ENCODE measurements at regions not wholly inside any gene's neighbourhood (a gene's known extent, or its start where the extent isn't known, plus 50 kb on each side); places are given as distances from the start of the nearest gene placed in this dataset.
"Not testable (repeated sequence)": the region's sequence is repeated elsewhere in the genome, so short reads cannot be mapped to it uniquely, and the experiment has no call there.

DNA sequence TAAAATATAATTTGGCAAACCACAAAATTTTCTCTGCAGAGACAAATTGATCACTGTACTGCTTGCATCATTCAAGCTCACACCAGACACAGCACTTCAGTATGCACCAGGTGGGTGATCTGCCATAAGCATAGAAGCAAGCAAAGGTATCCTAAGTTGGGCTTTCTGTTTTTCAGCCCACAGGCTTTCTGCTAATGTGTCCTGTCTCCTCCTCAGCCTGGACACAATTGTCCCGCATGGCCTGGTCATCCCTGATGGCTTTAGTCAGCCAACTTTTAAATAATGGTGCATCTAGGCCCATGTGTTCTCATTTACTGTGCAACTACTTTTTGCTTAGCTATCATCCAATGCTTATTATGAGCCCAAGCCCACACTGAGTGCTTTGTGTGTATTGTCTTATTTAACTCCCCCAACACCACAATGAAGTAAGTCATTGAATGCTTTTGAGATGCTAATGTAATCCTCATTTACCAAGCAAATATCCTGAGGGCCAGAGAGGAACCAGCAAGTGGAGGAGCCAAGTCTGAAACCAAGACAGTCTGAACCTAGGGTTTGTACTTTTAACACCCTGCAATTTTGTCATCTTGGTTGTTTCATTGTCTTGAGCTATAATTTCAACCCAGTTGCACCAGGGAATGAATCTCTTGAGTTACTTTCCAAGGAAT is 111.2 kb upstream of the SETBP1 start:
- no peak for DNase-seq

DNA sequence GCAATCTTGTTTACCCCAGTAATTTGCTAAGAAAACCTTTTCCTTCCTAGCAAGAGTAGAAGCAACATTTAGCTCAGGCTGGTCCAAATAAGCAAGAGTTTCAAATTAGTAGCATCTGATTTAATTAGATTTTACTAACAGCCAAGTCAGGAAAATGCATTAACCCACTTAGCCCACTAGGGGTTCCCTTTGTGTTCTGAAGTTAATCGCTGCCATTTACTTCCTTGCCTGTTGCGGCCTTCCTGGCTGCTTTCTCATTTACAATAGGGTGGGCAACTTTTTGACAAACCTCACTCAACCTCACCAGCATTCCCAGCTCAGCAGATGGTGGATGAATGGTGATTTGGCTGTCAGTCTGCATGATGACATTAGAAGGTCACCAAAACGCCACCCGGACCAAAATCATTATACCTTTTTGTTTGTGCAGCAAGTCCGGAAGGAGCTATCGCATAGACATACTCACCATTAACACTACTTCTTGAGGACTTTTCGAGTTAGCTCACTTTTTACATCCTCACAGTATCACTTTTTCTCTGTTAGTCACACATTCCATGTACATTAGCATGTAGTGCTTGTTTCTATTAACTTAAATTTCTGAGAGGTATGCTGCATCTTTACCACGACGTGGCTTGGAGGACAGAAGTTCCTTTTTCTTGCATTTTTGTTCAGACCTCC is 101.5 kb upstream of the SETBP1 start:
- DNase-seq, result peak; percentile 16

DNA sequence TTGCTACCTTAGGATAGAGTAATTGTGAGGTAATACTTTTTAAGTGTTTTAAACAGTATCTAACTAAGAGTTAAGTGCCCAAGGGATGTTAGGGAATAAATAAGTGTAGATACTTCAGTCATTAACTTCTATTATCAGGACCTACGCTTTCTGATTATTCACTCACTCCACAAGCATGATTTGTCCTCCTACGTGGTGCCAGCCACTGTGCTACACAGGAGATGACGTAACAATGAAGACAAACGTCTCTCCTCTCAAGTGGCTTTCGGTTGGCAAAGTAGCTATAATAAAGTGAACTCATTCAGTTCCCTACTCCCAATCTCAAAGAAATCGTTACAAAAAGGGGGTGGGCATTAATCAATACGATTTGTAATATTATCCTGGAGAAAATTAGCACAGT is 100.9 kb upstream of the SETBP1 start:
- DNase-seq, result no peak

GRCh38 chr18:44580159-44580558 is 100.5 kb upstream of the SETBP1 start:
- no peak for DNase-seq

- DNase-seq, result not testable (repeated sequence)
Observed at GRCh38 chr18:44580782-44581181, 99.9 kb upstream of the SETBP1 start.

DNA sequence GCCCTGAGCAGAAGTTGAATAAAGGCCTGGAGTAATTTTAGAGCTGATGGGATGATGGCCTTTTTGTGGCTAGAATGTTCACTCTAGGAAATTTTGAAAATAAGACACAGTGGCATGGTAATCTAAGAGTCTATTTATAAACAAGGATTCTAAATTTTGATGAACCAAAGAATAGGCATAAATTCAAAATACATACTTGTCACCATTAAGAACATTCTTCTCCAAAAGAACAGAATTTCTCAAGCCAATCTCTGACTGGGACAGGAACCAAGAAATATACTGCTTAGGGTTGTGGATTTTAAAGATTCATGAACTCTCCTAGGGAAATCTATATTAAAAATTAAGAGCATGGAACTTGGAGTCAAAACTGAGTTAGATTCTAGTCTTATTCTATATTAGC is 98.2 kb upstream of the SETBP1 start:
- DNase-seq, result no peak

GRCh38 chr18:44584900-44585299 is 95.8 kb upstream of the SETBP1 start:
- DNase-seq, result no peak

GRCh38 chr18:44586782-44587524 is 93.7 kb upstream of the SETBP1 start:
- no peak for DNase-seq

GRCh38 chr18:44588508-44588907 is 92.2 kb upstream of the SETBP1 start:
- no peak for DNase-seq

DNA sequence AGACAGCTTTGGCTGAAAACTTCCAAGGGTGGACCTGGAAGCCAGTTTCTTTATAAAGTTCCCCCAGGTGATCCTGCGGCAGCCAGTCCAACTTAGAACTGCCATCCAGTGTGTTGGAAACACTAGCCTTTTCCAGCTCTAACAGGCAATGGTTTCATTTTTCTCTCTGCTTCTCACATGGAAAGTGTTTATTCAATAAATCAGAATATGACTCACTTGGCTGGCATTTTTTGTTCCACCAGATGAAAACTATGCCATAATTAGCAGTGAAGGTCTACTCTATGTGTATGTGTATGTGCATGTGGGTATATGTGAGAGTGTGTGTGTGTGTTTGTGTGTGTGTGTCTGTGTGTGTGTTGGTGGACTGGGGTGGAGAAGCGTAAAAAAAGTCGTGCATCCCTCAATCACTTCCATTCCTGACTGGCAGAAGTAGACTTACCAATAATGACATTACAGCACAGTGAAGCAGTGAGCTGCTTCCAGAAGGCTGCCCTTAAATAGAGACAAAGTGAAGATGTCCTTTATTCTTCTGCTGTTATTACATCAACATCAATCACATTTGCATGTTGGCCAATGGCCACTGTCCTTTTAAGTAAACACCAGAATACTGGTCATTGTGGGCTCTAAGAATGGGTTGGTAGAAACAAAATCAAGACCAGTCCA is 90.9 kb upstream of the SETBP1 start:
- no peak for DNase-seq

DNA sequence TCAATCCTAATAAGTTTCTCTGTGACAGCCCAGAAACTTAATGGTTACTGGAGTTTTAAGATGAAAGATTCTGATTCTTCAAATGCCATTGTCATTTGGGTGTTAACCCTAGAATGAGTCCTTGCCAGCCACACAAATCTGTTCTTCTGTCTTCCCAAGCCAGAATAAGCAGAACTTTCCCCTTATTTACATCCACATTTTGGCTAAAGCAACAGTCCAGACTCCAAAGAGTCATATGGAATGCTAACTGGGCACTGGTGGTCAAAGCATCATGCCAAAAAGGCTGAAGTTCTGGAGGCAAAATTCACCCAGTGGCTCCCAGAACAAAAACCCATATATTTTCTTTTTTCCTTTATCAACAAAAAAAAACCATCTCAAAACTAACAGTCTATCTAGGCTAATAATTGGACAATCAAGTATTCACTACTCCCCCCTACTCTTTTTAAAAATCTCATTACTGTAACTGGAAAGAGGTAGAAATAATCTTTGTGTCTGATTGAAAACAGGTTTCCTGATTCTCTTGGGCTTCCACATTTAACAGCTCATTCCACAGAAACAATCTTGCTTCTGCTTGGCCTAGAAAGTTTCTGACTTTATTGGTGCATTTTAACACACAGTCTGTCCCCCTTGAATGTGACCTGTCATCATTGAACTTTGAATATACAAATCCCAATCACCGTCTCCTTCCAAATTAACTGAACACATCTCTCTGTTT is 89.6 kb upstream of the SETBP1 start:
- no peak for DNase-seq

- DNase-seq, result no peak
Observed at GRCh38 chr18:44592639-44593038, 88.0 kb upstream of the SETBP1 start.

- DNase-seq, result no peak
Observed at GRCh38 chr18:44594799-44595467, 85.8 kb upstream of the SETBP1 start.

- DNase-seq, result no peak
Observed at GRCh38 chr18:44597797-44598196, 82.9 kb upstream of the SETBP1 start.

DNA sequence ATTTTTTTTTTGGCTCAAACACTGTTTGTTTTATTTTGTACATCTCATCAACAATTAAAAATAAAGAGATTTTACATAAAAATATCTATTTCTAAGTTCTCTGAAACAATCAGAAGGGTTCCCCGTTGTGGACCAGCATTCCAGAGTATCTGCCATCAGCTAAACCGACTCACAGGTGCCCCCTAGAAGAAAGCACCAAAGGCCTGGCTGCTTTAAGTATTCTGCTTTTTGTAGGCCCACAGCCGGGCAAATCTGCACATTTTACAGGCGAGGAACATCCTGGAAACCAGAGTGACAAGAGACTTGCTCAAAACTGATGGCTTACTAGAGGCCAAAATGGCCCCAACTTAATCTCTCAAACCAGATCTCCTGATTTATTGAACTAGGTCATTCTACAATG is 82.2 kb upstream of the SETBP1 start:
- no peak for DNase-seq

DNA sequence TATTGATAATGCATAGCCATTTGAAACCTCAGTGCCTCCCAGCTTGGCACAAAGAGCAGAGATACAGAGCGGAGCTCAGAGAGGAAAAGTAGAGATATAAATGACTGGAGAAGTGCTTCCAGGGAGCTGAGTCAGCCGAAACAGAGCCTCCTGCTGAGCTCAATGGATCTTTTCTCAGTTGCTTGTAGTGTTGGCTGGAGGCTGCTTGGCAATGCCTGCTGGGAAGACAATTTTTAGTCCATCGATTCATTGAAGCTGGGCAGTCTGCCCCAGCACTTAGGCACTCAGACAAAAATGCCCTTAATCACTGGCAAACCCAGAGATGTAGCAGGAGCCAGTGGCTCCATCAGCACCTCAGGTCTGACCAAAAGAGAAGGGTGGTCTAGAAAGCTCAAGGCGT is 81.3 kb upstream of the SETBP1 start:
- DNase-seq, result no peak

DNA sequence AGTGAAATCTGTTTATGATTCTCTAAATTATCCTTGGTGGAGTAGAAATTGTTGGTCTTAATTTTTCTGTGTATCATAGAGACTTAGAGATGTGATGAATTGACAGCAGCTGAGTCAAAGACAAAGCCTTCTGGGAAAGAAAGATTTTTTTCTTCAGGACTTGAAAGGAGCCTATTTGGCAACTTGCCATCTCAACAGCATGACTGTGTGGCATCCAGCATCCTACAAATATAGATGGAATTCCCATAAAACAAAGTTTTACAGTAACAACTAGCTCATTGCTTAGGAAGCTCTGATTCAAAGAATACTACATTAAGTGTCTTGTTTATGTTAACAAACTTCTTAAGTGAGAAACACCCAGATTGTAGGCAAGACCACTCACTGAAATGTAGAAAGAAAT is 79.2 kb upstream of the SETBP1 start:
- no peak for DNase-seq

DNA sequence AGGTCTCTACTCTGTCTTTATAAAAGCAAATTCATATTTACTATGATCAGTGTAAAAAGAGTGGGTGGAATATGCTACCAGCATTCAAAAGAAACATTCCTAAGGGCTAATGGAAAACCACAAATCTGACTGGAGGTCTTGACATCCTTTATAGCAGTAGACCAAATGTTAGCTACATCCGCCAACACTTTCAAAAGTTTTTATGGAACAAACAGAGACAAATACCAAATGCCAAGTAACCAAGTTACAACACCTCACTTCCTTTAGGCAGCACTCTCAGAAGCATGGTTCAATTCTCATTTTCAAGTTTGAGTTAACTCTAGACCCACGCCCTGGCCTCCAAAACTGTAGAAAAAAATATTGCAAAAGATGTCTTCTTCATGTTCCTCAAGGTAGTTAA is 78.3 kb upstream of the SETBP1 start:
- no peak for DNase-seq

DNA sequence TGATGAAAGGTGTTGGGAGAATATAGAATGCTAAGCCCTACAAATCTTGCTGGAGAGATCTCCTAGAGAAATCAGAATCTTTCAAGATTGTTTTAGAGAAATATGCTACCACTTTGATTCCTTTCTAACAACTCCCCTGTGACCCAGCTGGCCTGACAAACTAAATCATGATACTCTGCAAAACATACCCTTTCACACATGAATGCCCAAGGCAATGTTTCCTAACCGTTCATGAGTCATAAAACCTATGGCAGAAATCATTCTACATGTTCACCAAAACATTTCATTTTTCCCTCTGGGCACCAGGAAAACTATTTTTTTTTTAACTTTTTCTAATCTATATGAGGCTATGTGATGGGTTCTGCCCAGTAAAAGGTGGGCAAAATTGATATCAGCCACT is 77.8 kb upstream of the SETBP1 start:
- DNase-seq, result no peak

GRCh38 chr18:44609181-44609941 is 71.3 kb upstream of the SETBP1 start:
- no peak for DNase-seq

DNA sequence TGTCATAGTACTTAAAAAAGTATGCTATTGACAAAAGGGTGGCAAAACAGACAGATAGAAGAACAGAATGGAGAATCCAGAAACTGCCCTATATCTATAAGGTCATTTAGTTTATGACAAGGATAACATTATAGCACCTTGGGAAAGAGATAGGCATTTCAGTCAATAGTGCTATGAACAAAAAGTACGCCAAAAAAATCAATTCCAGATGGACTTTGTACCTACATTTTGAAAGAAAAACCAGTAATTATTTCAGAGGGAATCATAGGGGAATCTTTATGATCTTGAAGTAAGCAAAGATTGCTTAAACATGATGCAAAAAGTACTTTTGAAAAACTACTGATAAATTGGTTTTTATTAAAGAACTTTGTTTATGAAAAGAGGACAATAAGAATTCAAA is 59.9 kb upstream of the SETBP1 start:
- DNase-seq, result no peak

GRCh38 chr18:44624052-44624451 is 56.6 kb upstream of the SETBP1 start:
- DNase-seq, result no peak
